Vagina (tissue), 2 donors: ENCODE measurements at regions not wholly inside any gene's neighbourhood (a gene's known extent, or its start where the extent isn't known, plus 50 kb on each side); places are given as distances from the start of the nearest gene placed in this dataset.
"Not testable (repeated sequence)": the region's sequence is repeated elsewhere in the genome, so short reads cannot be mapped to it uniquely, and the experiment has no call there.

ENCODE experiments used
- DNase-seq, 2 donors: peaks; one replicate each; pipeline ENCODE4 v3.0.0-alpha.2; 2017; ENCODE audit errors: extremely low spot score in 2 of 2
- H3K27ac ChIP-seq: fragments of 200-600 bp; sonication (generic); one replicate; pipeline ENCODE4 v1.5.1; 2019
- H3K27me3 ChIP-seq: fragments of 200-600 bp; sonication (generic); one replicate; pipeline ENCODE4 v1.5.1; 2019
- H3K36me3 ChIP-seq, 2 donors: fragments of 200-600 bp; sonication (generic); one replicate each; pipeline ENCODE4 v1.5.1; 2017 to 2019
- H3K4me1 ChIP-seq: fragments of 200-600 bp; sonication (generic); one replicate; pipeline ENCODE4 v1.5.1; 2019
- H3K4me3 ChIP-seq, 2 donors: fragments of 200-600 bp; sonication (generic); 1 replicate in 1 of 2; 2 replicates in 1 of 2; pipeline ENCODE4 v1.5.1; 2016 to 2019
- H3K9me3 ChIP-seq: fragments of 200-600 bp; sonication (generic); one replicate; pipeline ENCODE4 v1.5.1; 2019
- POLR2A ChIP-seq, 2 donors: fragments of 450-650 bp; IDR thresholded peaks; one replicate each; pipeline ENCODE4 v1.6.1; 2017; ENCODE audit warnings: antibody characterized with exemption in 2 of 2, mild to moderate bottlenecking in 2 of 2, moderate library complexity in 2 of 2
- POLR2AphosphoS5 ChIP-seq, 2 donors: sonication (generic); formaldehyde crosslinking; IDR thresholded peaks; one replicate each; pipeline ENCODE4 v1.9.0; 2017; ENCODE audit warnings: antibody characterized with exemption in 2 of 2, mild to moderate bottlenecking in 2 of 2, low read depth in 1 of 2; ENCODE audit not compliant: insufficient read depth in 1 of 2
- intact Hi-C: fragments of 100-400 bp; cut with DNase I; formaldehyde crosslinking; loops from one replicate; pipeline ENCODE4 v1.15.1; 2023
- TF ChIP-seq, protein P1 (sequence below), 3 experiments: fragments of 450-650 bp in 2 of 3; fragments of 200-600 bp in 1 of 3; sonication (generic) in 1 of 3; IDR thresholded peaks; one replicate each; pipeline ENCODE4 v1.5.1; 2017 to 2019; ENCODE audit warnings: antibody characterized with exemption in 3 of 3, mild to moderate bottlenecking in 2 of 3, moderate library complexity in 2 of 3

- no peak for DNase-seq
- H3K4me3 ChIP-seq, result no peak overlapping the region
- no peaks in the 10 kb centered on the region for H3K27me3 ChIP-seq
- H3K9me3 ChIP-seq, result no peaks in the 10 kb centered on the region
- H3K4me1 ChIP-seq, result no peaks in the 10 kb centered on the region
- TF ChIP-seq POLR2AphosphoS5 (IDR thresholded peaks at IDR 0.05; ENCODE audit: insufficient read depth in 1 of 2, low read depth in 1 of 2), result no peak
- no peak for TF ChIP-seq POLR2A (IDR thresholded peaks at IDR 0.05)
- TF ChIP-seq, protein P1, sequence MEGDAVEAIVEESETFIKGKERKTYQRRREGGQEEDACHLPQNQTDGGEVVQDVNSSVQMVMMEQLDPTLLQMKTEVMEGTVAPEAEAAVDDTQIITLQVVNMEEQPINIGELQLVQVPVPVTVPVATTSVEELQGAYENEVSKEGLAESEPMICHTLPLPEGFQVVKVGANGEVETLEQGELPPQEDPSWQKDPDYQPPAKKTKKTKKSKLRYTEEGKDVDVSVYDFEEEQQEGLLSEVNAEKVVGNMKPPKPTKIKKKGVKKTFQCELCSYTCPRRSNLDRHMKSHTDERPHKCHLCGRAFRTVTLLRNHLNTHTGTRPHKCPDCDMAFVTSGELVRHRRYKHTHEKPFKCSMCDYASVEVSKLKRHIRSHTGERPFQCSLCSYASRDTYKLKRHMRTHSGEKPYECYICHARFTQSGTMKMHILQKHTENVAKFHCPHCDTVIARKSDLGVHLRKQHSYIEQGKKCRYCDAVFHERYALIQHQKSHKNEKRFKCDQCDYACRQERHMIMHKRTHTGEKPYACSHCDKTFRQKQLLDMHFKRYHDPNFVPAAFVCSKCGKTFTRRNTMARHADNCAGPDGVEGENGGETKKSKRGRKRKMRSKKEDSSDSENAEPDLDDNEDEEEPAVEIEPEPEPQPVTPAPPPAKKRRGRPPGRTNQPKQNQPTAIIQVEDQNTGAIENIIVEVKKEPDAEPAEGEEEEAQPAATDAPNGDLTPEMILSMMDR (IDR thresholded peaks at IDR 0.05), result no peak
- H3K36me3 ChIP-seq, result no peaks in the 10 kb centered on the region
- H3K27ac ChIP-seq, result no peak overlapping the region
- intact Hi-C loops, result no loop called here
Observed at GRCh38 chr3:22734207-22734606, 468.9 kb upstream of the UBE2E2 start.

DNA sequence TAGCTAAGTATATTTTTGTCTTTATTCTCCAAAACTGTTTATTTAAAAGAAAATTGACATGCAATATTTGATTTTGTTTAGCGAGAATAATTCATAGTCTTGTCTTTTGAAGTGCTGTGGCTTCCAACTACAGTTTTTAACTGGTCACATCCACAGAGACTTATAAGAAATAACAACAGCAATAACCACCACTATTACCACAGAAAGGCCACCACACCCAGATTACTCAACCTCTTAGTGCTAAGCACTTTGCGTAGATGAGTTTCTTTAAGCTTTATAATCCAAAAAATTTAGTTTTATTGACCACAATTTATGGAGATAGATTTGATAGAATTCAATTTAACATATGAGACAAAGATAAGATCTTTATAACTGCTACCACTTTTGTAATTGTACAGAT is 468.4 kb upstream of the UBE2E2 start:
- DNase-seq, result no peak
- H3K4me3 ChIP-seq, result no peak overlapping the region
- no peaks in the 10 kb centered on the region for H3K36me3 ChIP-seq
- TF ChIP-seq POLR2AphosphoS5 (IDR thresholded peaks at IDR 0.05; ENCODE audit: insufficient read depth in 1 of 2, low read depth in 1 of 2), result no peak
- TF ChIP-seq, protein P1 (IDR thresholded peaks at IDR 0.05), result no peak
- no peak for TF ChIP-seq POLR2A (IDR thresholded peaks at IDR 0.05)
- no peaks in the 10 kb centered on the region for H3K4me1 ChIP-seq
- no peaks in the 10 kb centered on the region for H3K27me3 ChIP-seq
- H3K9me3 ChIP-seq, result no peaks in the 10 kb centered on the region
- intact Hi-C loops, result no loop called here
- H3K27ac ChIP-seq, result no peak overlapping the region

DNA sequence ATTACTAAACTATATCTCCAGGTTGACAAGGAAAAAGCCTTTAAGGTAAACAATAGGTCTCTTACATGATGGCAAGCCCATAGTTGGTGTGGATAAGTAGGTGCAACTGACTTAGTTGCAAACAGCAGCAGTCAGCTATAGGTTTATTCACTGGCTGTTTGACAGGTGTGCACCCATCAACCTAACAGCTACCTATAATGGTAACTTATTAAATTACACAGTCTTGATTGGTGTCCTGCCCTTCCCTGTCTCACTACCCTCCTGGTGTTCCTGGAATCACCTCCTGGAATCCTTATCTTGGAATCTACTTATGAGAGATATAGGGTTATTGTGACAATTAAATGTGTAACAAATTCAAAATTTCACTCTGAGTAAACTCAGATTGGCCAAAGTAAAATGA is 467.8 kb upstream of the UBE2E2 start:
- Histone ChIP-seq H3K4me1 (no peaks in the 10 kb centered on the region), H3K9me3 (no peaks in the 10 kb centered on the region), H3K27me3 (no peaks in the 10 kb centered on the region), H3K27ac (no peak overlapping the region), H3K36me3 (no peaks in the 10 kb centered on the region), H3K4me3 (no peak overlapping the region)
- intact Hi-C loops, result no loop called here
- TF ChIP-seq POLR2A (IDR thresholded peaks at IDR 0.05), result no peak
- no peak for DNase-seq

DNA sequence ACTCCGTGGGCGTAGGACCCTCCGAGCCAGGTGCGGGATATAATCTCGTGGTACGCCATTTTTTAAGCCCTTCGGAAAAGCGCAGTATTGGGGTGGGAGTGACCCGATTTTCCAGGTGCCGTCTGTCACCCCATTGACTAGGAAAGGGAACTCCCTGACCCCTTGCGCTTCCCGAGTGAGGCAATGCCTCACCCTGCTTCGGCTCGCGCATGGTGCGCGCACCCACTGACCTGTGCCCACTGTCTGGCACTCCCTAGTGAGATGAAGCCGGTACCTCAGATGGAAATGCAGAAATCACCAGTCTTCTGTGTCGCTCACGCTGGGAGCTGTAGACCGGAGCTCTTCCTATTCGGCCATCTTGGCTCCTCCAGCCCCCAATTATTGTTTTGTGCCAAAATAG is 459.7 kb upstream of the UBE2E2 start:
- H3K9me3 ChIP-seq, H3K27ac ChIP-seq, H3K27me3 ChIP-seq, H3K4me3 ChIP-seq, H3K4me1 ChIP-seq, H3K36me3 ChIP-seq, DNase-seq, intact Hi-C loops: not testable (repeated sequence)

DNA sequence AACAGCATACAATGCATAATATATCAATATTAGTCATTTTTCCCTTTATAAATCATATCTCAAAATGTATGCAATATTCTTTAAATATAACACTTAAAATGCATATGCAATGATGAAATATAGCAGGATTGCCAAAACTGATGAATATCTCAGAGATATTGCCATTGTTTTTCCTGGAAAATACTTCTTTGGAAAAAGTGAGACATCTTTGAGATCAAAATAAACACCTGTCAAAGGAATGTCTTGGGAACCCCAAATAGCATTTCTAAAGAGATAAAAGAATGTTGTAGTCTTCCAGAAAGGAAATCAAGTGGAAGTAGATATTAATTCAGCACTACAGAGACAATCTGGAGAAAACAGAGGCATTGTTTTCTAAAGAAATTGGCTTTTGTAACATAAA is 457.8 kb upstream of the UBE2E2 start:
- Histone ChIP-seq H3K4me3 (no peak overlapping the region), H3K9me3 (no peaks in the 10 kb centered on the region), H3K27ac (no peak overlapping the region), H3K27me3 (no peaks in the 10 kb centered on the region), H3K36me3 (no peaks in the 10 kb centered on the region), H3K4me1 (no peaks in the 10 kb centered on the region)
- intact Hi-C loops, result no loop called here
- TF ChIP-seq POLR2A (IDR thresholded peaks at IDR 0.05) (no peak), POLR2AphosphoS5 (IDR thresholded peaks at IDR 0.05; ENCODE audit: insufficient read depth in 1 of 2, low read depth in 1 of 2) (no peak)
- TF ChIP-seq, protein P1 (IDR thresholded peaks at IDR 0.05), result no peak
- DNase-seq, result no peak

DNA sequence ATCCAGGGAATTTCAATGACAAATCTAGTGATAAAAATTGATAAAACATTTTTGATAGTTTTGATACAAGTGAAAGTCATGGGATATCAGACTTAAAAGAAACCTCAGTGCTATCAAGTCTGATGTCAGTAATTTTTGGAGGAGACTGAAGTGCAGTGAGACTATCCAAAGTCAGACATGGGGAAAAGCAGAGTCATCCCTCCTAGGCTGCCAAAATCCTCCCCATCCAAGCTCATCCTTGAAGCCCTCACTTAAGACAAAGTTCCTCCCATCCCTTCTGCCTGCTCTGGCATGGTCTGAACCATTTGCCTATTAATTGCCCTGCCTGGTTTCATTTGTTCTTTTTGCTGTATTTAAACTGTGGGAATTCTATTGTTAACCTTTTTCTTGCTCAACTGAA is 456.9 kb upstream of the UBE2E2 start:
- Histone ChIP-seq H3K36me3 (no peaks in the 10 kb centered on the region), H3K27me3 (no peaks in the 10 kb centered on the region), H3K4me3 (no peak overlapping the region), H3K4me1 (no peaks in the 10 kb centered on the region), H3K9me3 (no peaks in the 10 kb centered on the region), H3K27ac (no peak overlapping the region)
- DNase-seq, result no peak
- intact Hi-C loops, result no loop called here
- TF ChIP-seq, protein P1 (IDR thresholded peaks at IDR 0.05), result no peak
- no peak for TF ChIP-seq POLR2A (IDR thresholded peaks at IDR 0.05)
- TF ChIP-seq POLR2AphosphoS5 (IDR thresholded peaks at IDR 0.05; ENCODE audit: insufficient read depth in 1 of 2, low read depth in 1 of 2), result no peak
